Upper lobe of right lung (tissue), 1 donor: ENCODE measurements at regions not wholly inside any gene's neighbourhood (a gene's known extent, or its start where the extent isn't known, plus 50 kb on each side); places are given as distances from the start of the nearest gene placed in this dataset.

ENCODE experiments used
- ATAC-seq: fragments of 200-7000 bp; cut with Tn5 transposase; one replicate; pipeline ENCODE4 v1.9.1; 2020; ENCODE audit warnings: mild to moderate bottlenecking, moderate library complexity
- DNase-seq: peaks from one replicate; pipeline ENCODE4 v3.0.0-alpha.2; 2020
- H3K27ac ChIP-seq: fragments of 200-600 bp; one replicate; pipeline ENCODE4 v1.8.0; 2022
- H3K27me3 ChIP-seq: fragments of 200-600 bp; one replicate; pipeline ENCODE4 v1.8.0; 2022; ENCODE audit warnings: mild to moderate bottlenecking
- H3K36me3 ChIP-seq: fragments of 200-600 bp; one replicate; pipeline ENCODE4 v1.8.0; 2022
- H3K4me1 ChIP-seq: fragments of 200-600 bp; one replicate; pipeline ENCODE4 v1.8.0; 2022
- H3K4me3 ChIP-seq: fragments of 200-600 bp; one replicate; pipeline ENCODE4 v1.8.0; 2022; ENCODE audit warnings: mild to moderate bottlenecking
- H3K9me3 ChIP-seq: fragments of 200-600 bp; one replicate; pipeline ENCODE4 v1.8.0; 2022
- intact Hi-C: fragments of 100-400 bp; cut with DNase I; formaldehyde crosslinking; loops from one replicate; pipeline ENCODE4 v1.11.0; 2022
- TF ChIP-seq, protein P1 (sequence below): fragments of 200-600 bp; IDR thresholded peaks from one replicate; pipeline ENCODE4 v1.8.0; 2022; ENCODE audit warnings: antibody characterized with exemption
- donor health status: DM: no; HTN: yes; CAD: no; lungs with severe emphysema.

DNA sequence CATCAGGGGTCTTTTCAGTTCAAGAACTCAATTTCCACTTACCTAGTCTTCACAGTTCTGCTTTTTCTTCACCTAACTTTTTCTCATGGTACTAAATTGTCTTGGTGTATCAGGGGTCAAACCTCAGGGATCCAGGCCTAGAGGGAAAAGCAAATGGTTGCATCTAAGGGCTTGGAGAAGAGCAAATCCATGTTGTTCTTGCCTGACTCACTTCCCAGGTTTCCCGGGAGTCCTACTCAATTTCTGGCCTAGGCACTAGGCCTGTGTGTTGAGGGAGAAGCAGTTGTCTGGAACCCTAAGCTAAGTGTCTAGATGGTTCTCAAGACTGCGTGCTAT, 191.9 kb upstream of the STK26 start:
- TF ChIP-seq, protein P1, sequence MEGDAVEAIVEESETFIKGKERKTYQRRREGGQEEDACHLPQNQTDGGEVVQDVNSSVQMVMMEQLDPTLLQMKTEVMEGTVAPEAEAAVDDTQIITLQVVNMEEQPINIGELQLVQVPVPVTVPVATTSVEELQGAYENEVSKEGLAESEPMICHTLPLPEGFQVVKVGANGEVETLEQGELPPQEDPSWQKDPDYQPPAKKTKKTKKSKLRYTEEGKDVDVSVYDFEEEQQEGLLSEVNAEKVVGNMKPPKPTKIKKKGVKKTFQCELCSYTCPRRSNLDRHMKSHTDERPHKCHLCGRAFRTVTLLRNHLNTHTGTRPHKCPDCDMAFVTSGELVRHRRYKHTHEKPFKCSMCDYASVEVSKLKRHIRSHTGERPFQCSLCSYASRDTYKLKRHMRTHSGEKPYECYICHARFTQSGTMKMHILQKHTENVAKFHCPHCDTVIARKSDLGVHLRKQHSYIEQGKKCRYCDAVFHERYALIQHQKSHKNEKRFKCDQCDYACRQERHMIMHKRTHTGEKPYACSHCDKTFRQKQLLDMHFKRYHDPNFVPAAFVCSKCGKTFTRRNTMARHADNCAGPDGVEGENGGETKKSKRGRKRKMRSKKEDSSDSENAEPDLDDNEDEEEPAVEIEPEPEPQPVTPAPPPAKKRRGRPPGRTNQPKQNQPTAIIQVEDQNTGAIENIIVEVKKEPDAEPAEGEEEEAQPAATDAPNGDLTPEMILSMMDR: no peak
- ATAC-seq (no peak), DNase-seq (no peak)
- no peaks in the 10 kb centered on the region for H3K9me3 ChIP-seq
- intact Hi-C loops: no loop called here
- H3K27ac ChIP-seq: peak overlapping the region; percentile 65
- H3K4me1 ChIP-seq: no peaks in the 10 kb centered on the region
- H3K36me3 ChIP-seq: no peaks in the 10 kb centered on the region
- no peaks in the 10 kb centered on the region for H3K27me3 ChIP-seq
- no peak overlapping the region for H3K4me3 ChIP-seq

DNA sequence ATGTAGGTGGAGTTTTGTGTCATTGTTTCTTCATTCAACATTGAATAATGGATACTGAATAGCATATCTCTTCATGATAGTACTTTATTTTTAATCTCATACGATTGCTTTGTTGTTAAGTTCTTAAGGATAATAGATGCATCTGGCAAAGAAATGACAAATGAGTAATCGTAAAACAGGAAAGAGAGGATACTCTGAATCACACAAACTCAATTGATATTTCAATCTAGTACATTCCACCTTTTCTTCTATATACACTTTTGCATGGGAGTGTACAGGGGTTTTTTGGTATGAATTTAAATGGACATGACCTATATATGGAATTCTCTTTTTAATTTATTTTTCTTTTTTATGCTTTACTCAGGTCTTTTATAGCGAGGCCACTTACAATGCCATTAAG, 186.9 kb upstream of the STK26 start:
- no peaks in the 10 kb centered on the region for H3K9me3 ChIP-seq
- no peaks in the 10 kb centered on the region for H3K4me1 ChIP-seq

DNA sequence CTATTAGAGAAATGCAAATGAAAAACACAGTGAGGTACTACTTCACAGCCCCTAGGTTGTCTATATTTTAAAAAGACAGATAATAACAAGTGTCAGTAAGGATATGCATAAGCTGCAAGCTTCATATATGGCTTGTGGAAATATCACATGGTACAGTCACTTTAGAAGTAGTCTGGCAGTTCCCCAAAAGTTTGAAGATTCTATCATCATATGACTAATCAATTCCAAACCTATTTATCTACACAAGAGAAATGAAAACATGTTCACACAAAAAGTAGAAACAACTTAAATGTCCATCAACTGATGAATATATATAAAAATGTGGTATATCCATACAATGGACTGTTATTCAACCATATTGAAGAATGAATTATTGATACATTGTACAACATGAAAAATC, 185.8 kb upstream of the STK26 start:
- Histone ChIP-seq H3K9me3 (no peaks in the 10 kb centered on the region), H3K4me1 (no peaks in the 10 kb centered on the region), H3K36me3 (no peaks in the 10 kb centered on the region), H3K27me3 (no peaks in the 10 kb centered on the region), H3K4me3 (no peak overlapping the region), H3K27ac (no peak overlapping the region)
- TF ChIP-seq, protein P1: no peak
- intact Hi-C loops: no loop called here
- no peak for DNase-seq
- no peak for ATAC-seq

More for the DNA sequence above, 186.9 kb upstream of the STK26 start:
- H3K27me3 ChIP-seq: no peaks in the 10 kb centered on the region
- H3K36me3 ChIP-seq: no peaks in the 10 kb centered on the region
- H3K27ac ChIP-seq: no peak overlapping the region
- no peak overlapping the region for H3K4me3 ChIP-seq
- no peak for DNase-seq
- TF ChIP-seq, protein P1: no peak
- no peak for ATAC-seq
- intact Hi-C loops: no loop called here

DNA sequence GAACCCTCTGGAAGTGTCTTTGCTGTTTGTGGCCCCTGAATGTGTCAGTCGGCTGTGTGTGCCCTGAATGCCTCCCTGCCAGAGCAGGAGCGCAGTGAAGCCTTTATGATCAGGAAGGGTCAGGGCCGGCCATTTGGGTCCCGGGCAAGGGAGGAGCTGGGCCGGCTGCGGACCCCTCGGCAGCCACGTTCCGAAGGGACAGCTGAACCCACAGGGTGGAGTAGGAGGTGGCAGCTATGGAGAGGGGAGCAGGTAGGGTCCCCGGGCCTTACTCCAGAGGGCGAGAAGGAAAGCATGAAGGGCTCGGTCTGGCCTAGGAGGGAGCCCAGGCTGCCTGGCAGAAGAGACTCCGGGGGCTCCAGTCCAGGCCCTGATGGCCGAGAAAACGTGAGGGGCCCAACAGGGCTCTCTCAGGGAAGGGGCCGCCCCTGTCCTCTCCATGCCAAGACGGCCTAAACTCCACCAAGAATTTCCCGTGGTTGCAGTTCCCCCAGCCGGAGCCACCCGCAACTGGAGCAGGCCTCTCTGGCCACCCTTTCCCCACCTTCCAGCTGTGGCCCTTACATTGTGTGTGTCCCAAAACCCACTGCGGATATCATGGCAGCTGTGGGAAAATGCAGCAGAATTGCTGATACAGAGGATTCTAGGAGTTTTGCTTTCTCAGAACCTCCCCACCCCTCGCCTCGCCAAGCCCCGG, 182.2 kb upstream of the STK26 start:
- intact Hi-C loops: no loop called here
- Histone ChIP-seq H3K36me3 (no peaks in the 10 kb centered on the region), H3K27me3 (no peaks in the 10 kb centered on the region), H3K9me3 (no peaks in the 10 kb centered on the region), H3K4me1 (no peaks in the 10 kb centered on the region), H3K4me3 (no peak overlapping the region), H3K27ac (no peak overlapping the region)
- TF ChIP-seq, protein P1: no peak
- no peak for DNase-seq
- ATAC-seq: no peak

DNA sequence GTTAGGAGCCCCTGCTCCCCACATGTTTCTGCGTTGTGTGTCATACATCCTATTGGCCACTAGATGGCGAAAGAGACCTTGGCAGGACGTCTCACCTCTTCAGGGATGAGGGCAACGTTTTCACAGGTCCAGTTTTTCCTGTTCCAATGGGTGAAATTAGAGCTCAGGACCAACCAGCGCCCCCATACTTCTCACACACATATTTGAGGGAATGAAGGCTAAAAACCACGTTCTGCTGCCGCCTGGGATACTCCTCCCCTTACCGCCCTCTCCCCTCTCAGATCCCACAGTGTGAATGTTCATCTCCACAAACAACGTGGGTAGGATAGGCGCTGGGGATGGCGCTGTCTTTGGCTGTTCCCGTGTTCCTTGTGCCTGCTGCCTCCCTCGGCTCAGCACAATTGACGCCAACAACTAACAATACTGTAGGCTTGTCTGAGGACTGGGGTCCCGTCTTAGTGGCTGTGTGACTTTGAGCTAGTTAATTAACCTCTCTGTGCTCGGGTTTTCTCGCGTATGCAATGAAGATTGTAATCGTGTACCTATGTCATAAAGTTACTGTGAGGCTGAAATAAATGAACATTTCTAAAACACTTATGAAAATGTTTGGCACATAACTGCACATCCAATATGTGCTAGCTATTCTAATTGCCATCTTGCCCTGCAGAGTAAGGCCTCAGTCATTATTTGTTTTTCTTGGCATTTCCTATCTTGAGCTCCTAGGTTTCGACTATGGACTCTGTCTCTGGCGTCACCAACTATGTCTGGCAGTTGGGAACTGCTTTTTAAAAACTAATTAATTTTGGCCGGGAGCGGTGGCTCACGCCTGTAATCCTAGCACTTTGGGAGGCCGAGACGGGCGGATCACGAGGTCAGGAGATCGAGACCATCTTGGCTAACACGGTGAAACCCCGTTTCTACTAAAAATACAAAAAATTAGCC, 181.3 kb upstream of the STK26 start:
- Histone ChIP-seq H3K27ac (no peak overlapping the region), H3K4me3 (no peak overlapping the region), H3K9me3 (no peaks in the 10 kb centered on the region), H3K36me3 (no peaks in the 10 kb centered on the region), H3K4me1 (no peaks in the 10 kb centered on the region), H3K27me3 (no peaks in the 10 kb centered on the region)
- intact Hi-C loops: no loop called here
- ATAC-seq: peak; percentile 90
- no peak for DNase-seq
- TF ChIP-seq, protein P1: peak; percentile 71
